Keratinocyte (primary cell): ENCODE measurements at regions not wholly inside any gene's neighbourhood (a gene's known extent, or its start where the extent isn't known, plus 50 kb on each side); places are given as distances from the start of the nearest gene placed in this dataset.

Experiments
- CTCF ChIP-seq, 3 experiments: IDR thresholded peaks in 1 of 3; conservative IDR thresholded peaks in 1 of 3; optimal IDR thresholded peaks in 1 of 3; 2 replicates in 2 of 3; 3 replicates in 1 of 3; pipeline versions ENCODE3 to v1.5.1; 2011; ENCODE audit warnings: low read length in 3 of 3, mild to moderate bottlenecking in 3 of 3, moderate library complexity in 2 of 3, control low read depth in 1 of 3, inconsistent platforms in 1 of 3; ENCODE audit not compliant: insufficient read depth in 2 of 3; ENCODE audit errors: extremely low read depth in 1 of 3
- EZH2 ChIP-seq: IDR thresholded peaks from one replicate; pipeline ENCODE4 v1.6.1; 2012; ENCODE audit warnings: inconsistent platforms, mild to moderate bottlenecking, low read length, moderate library complexity

DNA sequence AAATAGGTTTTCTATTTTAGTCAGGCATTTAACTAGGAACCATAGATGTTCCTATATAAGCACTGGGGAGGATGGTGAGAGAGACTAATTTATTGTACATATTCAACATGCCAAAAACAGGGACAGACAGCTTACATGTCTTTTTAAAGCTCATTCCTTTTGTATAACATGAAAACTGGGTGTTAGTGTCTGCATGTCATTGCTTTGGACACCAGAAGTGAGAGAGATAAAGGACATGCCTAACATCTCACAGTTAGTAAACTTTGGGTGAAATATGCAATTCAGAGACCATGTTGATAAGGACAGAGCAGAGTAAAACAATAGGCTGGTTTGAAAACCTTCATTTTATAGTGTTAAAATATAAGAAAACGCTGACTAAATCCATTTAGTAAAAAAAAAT is 860.0 kb upstream of the LCORL start:
- TF ChIP-seq EZH2 = no peak
- no peak for TF ChIP-seq CTCF (optimal IDR thresholded peaks at IDR 0.05 in 1 of 3, IDR thresholded peaks at IDR 0.05 in 1 of 3, conservative IDR thresholded peaks at IDR 0.05 in 1 of 3; ENCODE audit: extremely low read depth in 1 of 3, insufficient read depth in 2 of 3, low read length in 3 of 3)
